ENCODE measurements at regions not wholly inside any gene's neighbourhood (a gene's known extent, or its start where the extent isn't known, plus 50 kb on each side); places are given as distances from the start of the nearest gene placed in this dataset.

GRCh38 chr2:161033059-161033660 is 127.1 kb upstream of the TANK start:
- peaks cover 3% of the 10 kb centered on the region for H3K9me3 Mint-ChIP-seq

GRCh38 chr2:161036926-161037325 is 123.3 kb upstream of the TANK start:
- DNase-seq: no peak
- peaks cover 3% of the 10 kb centered on the region for H3K9me3 Mint-ChIP-seq
- no peaks in the 10 kb centered on the region for H3K36me3 Mint-ChIP-seq (ENCODE audit: low read depth)
- H3K4me1 Mint-ChIP-seq: no peaks in the 10 kb centered on the region
- H3K27ac Mint-ChIP-seq: no peak overlapping the region
- no peak overlapping the region for H3K4me3 Mint-ChIP-seq
- peaks cover 3% of the 10 kb centered on the region for H3K27me3 Mint-ChIP-seq (ENCODE audit: low read depth, poor library complexity)
- no peak for TF ChIP-seq CTCF (IDR thresholded peaks at IDR 0.05)

More at GRCh38 chr2:161033059-161033660, 127.1 kb upstream of the TANK start:
- H3K27ac Mint-ChIP-seq: no peak overlapping the region
- no peak overlapping the region for H3K4me3 Mint-ChIP-seq
- DNase-seq: no peak
- no peaks in the 10 kb centered on the region for H3K36me3 Mint-ChIP-seq (ENCODE audit: low read depth)
- TF ChIP-seq CTCF (IDR thresholded peaks at IDR 0.05): no peak
- peaks cover 3% of the 10 kb centered on the region for H3K27me3 Mint-ChIP-seq (ENCODE audit: low read depth, poor library complexity)
- no peaks in the 10 kb centered on the region for H3K4me1 Mint-ChIP-seq

GRCh38 chr2:161039071-161039470 is 121.2 kb upstream of the TANK start:
- H3K4me1 Mint-ChIP-seq: no peaks in the 10 kb centered on the region
- no peak overlapping the region for H3K4me3 Mint-ChIP-seq
- TF ChIP-seq CTCF (IDR thresholded peaks at IDR 0.05): no peak
- H3K9me3 Mint-ChIP-seq: peaks cover 3% of the 10 kb centered on the region
- DNase-seq: no peak
- H3K27me3 Mint-ChIP-seq (ENCODE audit: low read depth, poor library complexity): peaks cover 9% of the 10 kb centered on the region
- H3K36me3 Mint-ChIP-seq (ENCODE audit: low read depth): no peaks in the 10 kb centered on the region
- no peak overlapping the region for H3K27ac Mint-ChIP-seq

GRCh38 chr2:161041356-161041755 is 118.9 kb upstream of the TANK start:
- Mint-ChIP-seq H3K9me3 (no peaks in the 10 kb centered on the region), H3K27me3 (ENCODE audit: low read depth, poor library complexity) (peaks cover 23% of the 10 kb centered on the region), H3K36me3 (ENCODE audit: low read depth) (no peaks in the 10 kb centered on the region), H3K4me3 (no peak overlapping the region), H3K4me1 (no peaks in the 10 kb centered on the region), H3K27ac (no peak overlapping the region)
- DNase-seq: no peak
- no peak for TF ChIP-seq CTCF (IDR thresholded peaks at IDR 0.05)

GRCh38 chr2:161042990-161043625 is 117.1 kb upstream of the TANK start:
- Mint-ChIP-seq H3K36me3 (ENCODE audit: low read depth) (no peaks in the 10 kb centered on the region), H3K27me3 (ENCODE audit: low read depth, poor library complexity) (peaks cover 33% of the 10 kb centered on the region), H3K9me3 (no peaks in the 10 kb centered on the region), H3K4me1 (no peaks in the 10 kb centered on the region), H3K27ac (no peak overlapping the region), H3K4me3 (no peak overlapping the region)
- TF ChIP-seq CTCF (IDR thresholded peaks at IDR 0.05): no peak
- DNase-seq: no peak

Measured in nephron progenitor cell (in vitro differentiated cells).